Neuronal stem cell (in vitro differentiated cells): ENCODE measurements at regions not wholly inside any gene's neighbourhood (a gene's known extent, or its start where the extent isn't known, plus 50 kb on each side); places are given as distances from the start of the nearest gene placed in this dataset.

Experiments
- DNase-seq: peaks from one replicate; pipeline ENCODE4 v3.0.0-alpha.2; 2013; ENCODE audit warnings: low spot score
- H2AFZ ChIP-seq: one replicate; pipeline ENCODE4 v1.6.1; 2013; ENCODE audit warnings: mild to moderate bottlenecking, low read length, inconsistent platforms
- H2AK5ac ChIP-seq: 2 replicates; pipeline ENCODE4 v1.6.1; 2013; ENCODE audit warnings: low read depth, mild to moderate bottlenecking, inconsistent platforms, low read length, moderate library complexity, mixed read lengths
- H2BK120ac ChIP-seq: 2 replicates; pipeline ENCODE4 v1.6.1; 2013; ENCODE audit warnings: low read depth, mild to moderate bottlenecking, inconsistent platforms, low read length, moderate library complexity, mixed read lengths
- H2BK12ac ChIP-seq: one replicate; pipeline ENCODE4 v1.6.1; 2013; ENCODE audit warnings: low read length, inconsistent platforms
- H2BK15ac ChIP-seq: 2 replicates; pipeline ENCODE4 v1.6.1; 2013; ENCODE audit warnings: mild to moderate bottlenecking, low read length, inconsistent platforms, mixed read lengths
- H2BK5ac ChIP-seq: one replicate; pipeline ENCODE4 v1.6.1; 2013; ENCODE audit warnings: inconsistent platforms, mild to moderate bottlenecking, low read length, moderate library complexity
- H3K14ac ChIP-seq: one replicate; pipeline ENCODE4 v1.6.1; 2013; ENCODE audit warnings: low read length, inconsistent platforms
- H3K18ac ChIP-seq: 2 replicates; pipeline ENCODE4 v1.6.1; 2013; ENCODE audit warnings: low read length, inconsistent platforms
- H3K23ac ChIP-seq: 2 replicates; pipeline ENCODE4 v1.6.1; 2013; ENCODE audit warnings: low read depth, mild to moderate bottlenecking, mixed read lengths, low read length, inconsistent platforms; ENCODE audit not compliant: poor library complexity
- H3K27ac ChIP-seq: replicated peaks from 3 replicates; pipeline ENCODE4 v1.5.1; 2013; ENCODE audit warnings: low read length, inconsistent platforms
- H3K27me3 ChIP-seq, 3 experiments: 2 replicates each; pipeline ENCODE4 v1.6.1; 2013; ENCODE audit warnings: low read length in 3 of 3, mild to moderate bottlenecking in 2 of 3, inconsistent platforms in 1 of 3, low read depth in 1 of 3, mixed read lengths in 1 of 3, moderate library complexity in 1 of 3; ENCODE audit not compliant: control insufficient read depth in 3 of 3, insufficient read depth in 3 of 3
- H3K36me3 ChIP-seq, 2 donors: replicated peaks in 1 of 2; 2 replicates each; pipeline ENCODE4 v1.6.1; 2013; ENCODE audit warnings: low read length in 2 of 2; ENCODE audit not compliant: control insufficient read depth in 2 of 2, insufficient read depth in 2 of 2
- H3K4ac ChIP-seq: 2 replicates; pipeline ENCODE4 v1.6.1; 2013; ENCODE audit warnings: inconsistent platforms, mild to moderate bottlenecking, low read length, moderate library complexity
- H3K4me1 ChIP-seq, 2 donors: 1 replicate in 1 of 2; 2 replicates in 1 of 2; pipeline ENCODE4 v1.6.1; 2013; ENCODE audit warnings: low read length in 2 of 2, low read depth in 1 of 2; ENCODE audit not compliant: control insufficient read depth in 2 of 2, insufficient read depth in 1 of 2
- H3K4me2 ChIP-seq: one replicate; pipeline ENCODE4 v1.6.1; 2013; ENCODE audit warnings: mild to moderate bottlenecking, low read length, inconsistent platforms; ENCODE audit not compliant: insufficient read depth, poor library complexity, severe bottlenecking
- H3K4me3 ChIP-seq, 2 donors: 2 replicates each; pipeline ENCODE4 v1.5.1; 2013; ENCODE audit warnings: low read length in 2 of 2, mild to moderate bottlenecking in 2 of 2, inconsistent platforms in 1 of 2, moderate library complexity in 1 of 2
- H3K79me1 ChIP-seq: one replicate; pipeline ENCODE4 v1.6.1; 2013; ENCODE audit warnings: low read depth, mild to moderate bottlenecking, inconsistent platforms, low read length, moderate library complexity
- H3K9ac ChIP-seq: one replicate; pipeline ENCODE4 v1.6.1; 2013; ENCODE audit warnings: mild to moderate bottlenecking, low read depth, low read length, inconsistent platforms; ENCODE audit not compliant: poor library complexity
- H3K9me3 ChIP-seq, 2 donors: replicated peaks in 1 of 2; 2 replicates each; pipeline versions ENCODE3 to v1.6.1; 2013; ENCODE audit warnings: low read length in 2 of 2, mild to moderate bottlenecking in 2 of 2, inconsistent platforms in 1 of 2, low read depth in 1 of 2, mixed read lengths in 1 of 2, moderate library complexity in 1 of 2; ENCODE audit not compliant: control insufficient read depth in 2 of 2, insufficient read depth in 1 of 2
- H4K8ac ChIP-seq: one replicate; pipeline ENCODE4 v1.6.1; 2013; ENCODE audit warnings: low read depth, mild to moderate bottlenecking, inconsistent platforms, low read length, moderate library complexity
- H4K91ac ChIP-seq: one replicate; pipeline ENCODE4 v1.6.1; 2013; ENCODE audit warnings: low read length, low read depth, mild to moderate bottlenecking, inconsistent platforms; ENCODE audit not compliant: poor library complexity
- WGBS, 2 donors: extraction: QIAGEN DNeasy Blood & Tissue Kit; methylation state at CpG; one replicate each; pipeline ENCODE4 v1.1.7; 2013; ENCODE audit warnings: missing lambda C conversion rate in 2 of 2, mixed read lengths in 1 of 2; ENCODE audit not compliant: insufficient read length in 2 of 2, insufficient replicate concordance in 1 of 2; ENCODE audit errors: extremely low coverage in 2 of 2; 5-methylcytosine and 5-hydroxymethylcytosine counted together

GRCh38 chr20:19073584-19074218 is 138.7 kb upstream of the SLC24A3 start:
- Histone ChIP-seq H3K4me2 (no peak overlapping the region), H2BK5ac (no peak overlapping the region), H3K79me1 (no peaks in the 10 kb centered on the region), H3K18ac (no peak overlapping the region), H3K27me3 (no peaks in the 10 kb centered on the region), H3K9ac (no peak overlapping the region), H4K91ac (no peak overlapping the region), H3K23ac (no peak overlapping the region), H3K4me1 (peaks cover 0 to 2% of the 10 kb centered on the region in 2 donors), H3K14ac (no peak overlapping the region), H4K8ac (no peak overlapping the region), H3K27ac (no peak overlapping the region), H3K4ac (no peak overlapping the region), H3K36me3 (no peaks in the 10 kb centered on the region), H2BK120ac (no peak overlapping the region), H3K9me3 (no peaks in the 10 kb centered on the region), H2BK12ac (no peak overlapping the region), H2AFZ (no peak overlapping the region), H2AK5ac (no peak overlapping the region), H3K4me3 (no peak overlapping the region), H2BK15ac (no peak overlapping the region)
- WGBS, 2 donors: no CpG with 5 or more reads among the region's 2 CpGs
- peak; percentile 9 for DNase-seq

- no peak overlapping the region for H3K18ac ChIP-seq
- H3K36me3 ChIP-seq: no peaks in the 10 kb centered on the region
- H3K9ac ChIP-seq: no peak overlapping the region
- H3K27ac ChIP-seq: no peak overlapping the region
- H2AK5ac ChIP-seq: no peak overlapping the region
- H3K4ac ChIP-seq: no peak overlapping the region
- no peak overlapping the region for H3K4me3 ChIP-seq
- H3K79me1 ChIP-seq: no peaks in the 10 kb centered on the region
- H2BK12ac ChIP-seq: no peak overlapping the region
- H3K9me3 ChIP-seq: no peaks in the 10 kb centered on the region
- no peak overlapping the region for H2BK5ac ChIP-seq
- H4K91ac ChIP-seq: no peak overlapping the region
- no peak overlapping the region for H2BK120ac ChIP-seq
- no CpG with 5 or more reads among the region's 1 CpG for WGBS, 2 donors
- H4K8ac ChIP-seq: no peak overlapping the region
- peaks cover 0 to 2% of the 10 kb centered on the region in 2 donors for H3K4me1 ChIP-seq
- H3K23ac ChIP-seq: no peak overlapping the region
- H3K27me3 ChIP-seq: no peaks in the 10 kb centered on the region
- H3K4me2 ChIP-seq: no peak overlapping the region
- H2BK15ac ChIP-seq: no peak overlapping the region
- no peak overlapping the region for H2AFZ ChIP-seq
- DNase-seq: no peak
- no peak overlapping the region for H3K14ac ChIP-seq
These were observed 138.1 kb upstream of the SLC24A3 start for GRCh38 chr20:19074356-19074755.

GRCh38 chr20:19074828-19075516 is 137.5 kb upstream of the SLC24A3 start:
- Histone ChIP-seq H4K91ac (no peak overlapping the region), H3K36me3 (no peaks in the 10 kb centered on the region), H2AFZ (peak overlapping the region; percentile 61), H2BK5ac (no peak overlapping the region), H4K8ac (no peak overlapping the region), H2BK15ac (no peak overlapping the region), H2BK120ac (no peak overlapping the region), H3K9me3 (no peaks in the 10 kb centered on the region), H3K27ac (no peak overlapping the region), H3K4me2 (no peak overlapping the region), H2AK5ac (no peak overlapping the region), H3K4me3 (peak overlapping the region in 1 of 2 donors; percentile 21), H3K4me1 (peaks cover 0 to 2% of the 10 kb centered on the region in 2 donors), H3K14ac (no peak overlapping the region), H2BK12ac (no peak overlapping the region), H3K9ac (no peak overlapping the region), H3K4ac (no peak overlapping the region), H3K79me1 (no peaks in the 10 kb centered on the region), H3K23ac (no peak overlapping the region), H3K18ac (peak overlapping the region; percentile 33), H3K27me3 (no peaks in the 10 kb centered on the region)
- no peak for DNase-seq
- no CpG with 5 or more reads among the region's 8 CpGs for WGBS, 2 donors

GRCh38 chr20:19077370-19078220 is 134.8 kb upstream of the SLC24A3 start:
- Histone ChIP-seq H3K9ac (no peak overlapping the region), H3K79me1 (no peaks in the 10 kb centered on the region), H4K8ac (no peak overlapping the region), H3K4me1 (no peaks in the 10 kb centered on the region), H3K4ac (no peak overlapping the region), H2AK5ac (no peak overlapping the region), H2BK120ac (no peak overlapping the region), H3K18ac (peak overlapping the region; percentile 63), H3K4me2 (no peak overlapping the region), H3K9me3 (peaks cover 0 to 4% of the 10 kb centered on the region in 2 donors), H3K27ac (no peak overlapping the region), H3K4me3 (no peak overlapping the region), H2BK12ac (no peak overlapping the region), H2BK15ac (no peak overlapping the region), H3K36me3 (no peaks in the 10 kb centered on the region), H2AFZ (no peak overlapping the region), H3K27me3 (no peaks in the 10 kb centered on the region), H4K91ac (no peak overlapping the region), H2BK5ac (no peak overlapping the region), H3K23ac (no peak overlapping the region), H3K14ac (no peak overlapping the region)
- no CpG with 5 or more reads among the region's 5 CpGs for WGBS, 2 donors
- DNase-seq: no peak
